H9 (cell line): ENCODE measurements at regions not wholly inside any gene's neighbourhood (a gene's known extent, or its start where the extent isn't known, plus 50 kb on each side); places are given as distances from the start of the nearest gene placed in this dataset.

Source experiments
- DNase-seq: peaks from one replicate; pipeline ENCODE4 v3.0.0-alpha.2; 2017
- H2AFZ ChIP-seq: one replicate; pipeline ENCODE4 v1.6.1; 2013; ENCODE audit warnings: mild to moderate bottlenecking, low read length, control low read depth, moderate library complexity
- H2AK5ac ChIP-seq: 2 replicates; pipeline ENCODE4 v1.6.1; 2013; ENCODE audit warnings: low read length, control low read depth, mixed read lengths; ENCODE audit not compliant: insufficient read length
- H2BK120ac ChIP-seq: one replicate; pipeline ENCODE4 v1.6.1; 2013; ENCODE audit warnings: low read depth, mild to moderate bottlenecking, low read length, control low read depth, inconsistent platforms; ENCODE audit not compliant: poor library complexity, severe bottlenecking
- H2BK12ac ChIP-seq: 2 replicates; pipeline ENCODE4 v1.6.1; 2013; ENCODE audit warnings: low read length, control low read depth, mixed read lengths, low read depth; ENCODE audit not compliant: insufficient read length
- H2BK15ac ChIP-seq: 2 replicates; pipeline ENCODE4 v1.6.1; 2013; ENCODE audit warnings: low read depth, low read length, control low read depth
- H2BK20ac ChIP-seq: one replicate; pipeline ENCODE4 v1.6.1; 2013; ENCODE audit warnings: low read depth, mild to moderate bottlenecking, low read length, control low read depth, inconsistent platforms; ENCODE audit not compliant: poor library complexity, severe bottlenecking
- H2BK5ac ChIP-seq: 2 replicates; pipeline ENCODE4 v1.6.1; 2013; ENCODE audit warnings: low read length, control low read depth, mixed read lengths; ENCODE audit not compliant: insufficient read length
- H3K14ac ChIP-seq: 2 replicates; pipeline ENCODE4 v1.6.1; 2013; ENCODE audit warnings: low read length, control low read depth; ENCODE audit not compliant: insufficient read depth
- H3K18ac ChIP-seq: 2 replicates; pipeline ENCODE4 v1.6.1; 2013; ENCODE audit warnings: low read depth, mild to moderate bottlenecking, mixed read lengths, low read length, control low read depth; ENCODE audit not compliant: insufficient read length
- H3K23ac ChIP-seq: 2 replicates; pipeline ENCODE4 v1.6.1; 2013; ENCODE audit warnings: low read length, control low read depth, mixed read lengths, low read depth; ENCODE audit not compliant: insufficient read length
- H3K23me2 ChIP-seq: 2 replicates; pipeline ENCODE4 v1.6.1; 2013; ENCODE audit warnings: low read depth, mild to moderate bottlenecking, mixed read lengths, low read length, control low read depth; ENCODE audit not compliant: insufficient read length, poor library complexity, severe bottlenecking
- H3K27ac ChIP-seq: 2 replicates; pipeline ENCODE4 v1.5.1; 2013; ENCODE audit warnings: low read length, control low read depth, mixed read lengths, low read depth; ENCODE audit not compliant: insufficient read length
- H3K27me3 ChIP-seq: 2 replicates; pipeline ENCODE4 v1.6.1; 2013; ENCODE audit warnings: low read length, control low read depth, inconsistent platforms; ENCODE audit not compliant: insufficient read depth
- H3K4ac ChIP-seq: 2 replicates; pipeline ENCODE4 v1.6.1; 2013; ENCODE audit warnings: low read depth, mild to moderate bottlenecking, control low read depth, inconsistent platforms, low read length, moderate library complexity
- H3K4me1 ChIP-seq: 2 replicates; pipeline ENCODE4 v1.6.1; 2013; ENCODE audit warnings: low read length, control low read depth, inconsistent platforms; ENCODE audit not compliant: insufficient read depth
- H3K4me2 ChIP-seq: 2 replicates; pipeline ENCODE4 v1.6.1; 2013; ENCODE audit warnings: low read length, control low read depth, mixed read lengths; ENCODE audit not compliant: insufficient read length, insufficient read depth
- H3K56ac ChIP-seq: 2 replicates; pipeline ENCODE4 v1.6.1; 2013; ENCODE audit warnings: low read depth, mild to moderate bottlenecking, mixed read lengths, low read length, control low read depth; ENCODE audit not compliant: insufficient read length
- H3K79me1 ChIP-seq: 2 replicates; pipeline ENCODE4 v1.6.1; 2013; ENCODE audit warnings: low read depth, mild to moderate bottlenecking, moderate library complexity, low read length, control low read depth, inconsistent platforms; ENCODE audit not compliant: insufficient read depth, poor library complexity, severe bottlenecking
- H3K79me2 ChIP-seq: 2 replicates; pipeline ENCODE4 v1.6.1; 2013; ENCODE audit warnings: low read length, control low read depth, inconsistent platforms; ENCODE audit not compliant: insufficient read depth
- H3K9ac ChIP-seq: 2 replicates; pipeline ENCODE4 v1.6.1; 2013; ENCODE audit warnings: low read length, control low read depth, mixed read lengths; ENCODE audit not compliant: insufficient read length; ENCODE audit errors: extremely low read depth
- H3K9me3 ChIP-seq: one replicate; pipeline ENCODE4 v1.6.1; 2013; ENCODE audit warnings: low read depth, low read length, inconsistent platforms; ENCODE audit not compliant: control insufficient read depth
- H3T11ph ChIP-seq: one replicate; pipeline ENCODE4 v1.6.1; 2013; ENCODE audit warnings: mild to moderate bottlenecking, low read length, control low read depth, inconsistent platforms
- H4K20me1 ChIP-seq: one replicate; pipeline ENCODE4 v1.6.1; 2013; ENCODE audit not compliant: control insufficient read depth, insufficient read length, insufficient read depth
- H4K5ac ChIP-seq: 2 replicates; pipeline ENCODE4 v1.6.1; 2013; ENCODE audit warnings: low read depth, mild to moderate bottlenecking, mixed read lengths, low read length, control low read depth; ENCODE audit not compliant: insufficient read length
- H4K8ac ChIP-seq: replicated peaks from 2 replicates; pipeline ENCODE4 v1.6.1; 2013; ENCODE audit warnings: low read length, control low read depth, mixed read lengths, low read depth; ENCODE audit not compliant: insufficient read length
- H4K91ac ChIP-seq: 2 replicates; pipeline ENCODE4 v1.6.1; 2013; ENCODE audit warnings: low read depth, mild to moderate bottlenecking, moderate library complexity, mixed read lengths, low read length, control low read depth; ENCODE audit not compliant: insufficient read length
- H3K27ac Mint-ChIP-seq, 3 experiments: 2 replicates in 2 of 3; 3 replicates in 1 of 3; pipeline ENCODE4 v1.8.0; 2020 to 2021; ENCODE audit warnings: mixed read lengths in 3 of 3, mild to moderate bottlenecking in 1 of 3, moderate library complexity in 1 of 3
- H3K27me3 Mint-ChIP-seq: 2 replicates; pipeline ENCODE4 v1.8.0; 2021; ENCODE audit warnings: low read depth, mild to moderate bottlenecking, moderate library complexity, mixed read lengths
- H3K36me3 Mint-ChIP-seq, 3 experiments: 2 replicates in 2 of 3; 3 replicates in 1 of 3; pipeline ENCODE4 v1.8.0; 2020 to 2021; ENCODE audit warnings: low read depth in 3 of 3, mixed read lengths in 3 of 3; ENCODE audit not compliant: insufficient read depth in 1 of 3
- H3K4me1 Mint-ChIP-seq, 2 experiments: 2 replicates each; pipeline ENCODE4 v1.8.0; 2020; ENCODE audit warnings: mixed read lengths in 2 of 2
- H3K4me3 Mint-ChIP-seq, 2 experiments: 2 replicates in 1 of 2; 3 replicates in 1 of 2; pipeline ENCODE4 v1.8.0; 2020 to 2021; ENCODE audit warnings: mild to moderate bottlenecking in 2 of 2, mixed read lengths in 2 of 2, moderate library complexity in 1 of 2
- H3K9me3 Mint-ChIP-seq, 2 experiments: 2 replicates in 1 of 2; 3 replicates in 1 of 2; pipeline ENCODE4 v1.8.0; 2020; ENCODE audit warnings: mild to moderate bottlenecking in 2 of 2, mixed read lengths in 2 of 2, moderate library complexity in 1 of 2
- CTCF ChIP-seq: fragments of 200-600 bp; sonication (generic); conservative IDR thresholded peaks from 3 replicates; pipeline ENCODE4 v1.8.0; 2021; ENCODE audit warnings: antibody characterized with exemption, mild to moderate bottlenecking
- WGBS: extraction: QIAGEN DNeasy Blood & Tissue Kit; methylation state at CpG from one replicate; pipeline ENCODE4 v1.1.7; 2013; ENCODE audit warnings: missing lambda C conversion rate, low lambda C conversion rate, mixed read lengths; ENCODE audit not compliant: insufficient read length; ENCODE audit errors: extremely low coverage; 5-methylcytosine and 5-hydroxymethylcytosine counted together

- peaks cover 7 to 8% of the 10 kb centered on the region in 2 experiments; a peak in 3 of 4 replicates for H3K4me1 Mint-ChIP-seq
Observed at GRCh38 chrX:125520029-125520428, 200.4 kb downstream of the TEX13C start.

More at GRCh38 chrX:125520029-125520428, 200.4 kb downstream of the TEX13C start:
- no peaks in the 10 kb centered on the region for H3K27me3 ChIP-seq
- WGBS: no CpG with 5 or more reads among the region's 1 CpG
- peaks cover 0 to 2% of the 10 kb centered on the region in 2 experiments; a peak in 2 of 5 replicates for H3K9me3 Mint-ChIP-seq
- H3K9ac ChIP-seq: no peak overlapping the region
- H3K23ac ChIP-seq: no peak overlapping the region
- no peak overlapping the region for H2AK5ac ChIP-seq
- H3K27ac Mint-ChIP-seq: no peak overlapping the region
- H3T11ph ChIP-seq: no peak overlapping the region
- H3K56ac ChIP-seq: no peak overlapping the region
- no peaks in the 10 kb centered on the region for H3K27me3 Mint-ChIP-seq
- H2AFZ ChIP-seq: no peak overlapping the region
- H4K8ac ChIP-seq: no peak overlapping the region
- no peaks in the 10 kb centered on the region for H3K79me2 ChIP-seq
- no peak overlapping the region for H2BK120ac ChIP-seq
- no peaks in the 10 kb centered on the region for H3K9me3 ChIP-seq
- H3K79me1 ChIP-seq: no peaks in the 10 kb centered on the region
- H2BK12ac ChIP-seq: no peak overlapping the region
- H3K14ac ChIP-seq: no peak overlapping the region
- H2BK15ac ChIP-seq: no peak overlapping the region
- H3K4me2 ChIP-seq: no peak overlapping the region
- no peaks in the 10 kb centered on the region for H4K20me1 ChIP-seq
- H2BK5ac ChIP-seq: no peak overlapping the region
- DNase-seq: no peak
- H3K36me3 Mint-ChIP-seq: peaks cover 0 to 1% (median 0%) of the 10 kb centered on the region in 3 experiments; a peak in 1 of 7 replicates
- H3K23me2 ChIP-seq: no peaks in the 10 kb centered on the region
- H3K4ac ChIP-seq: no peak overlapping the region
- no peak overlapping the region for H4K91ac ChIP-seq
- no peak overlapping the region for H4K5ac ChIP-seq
- H2BK20ac ChIP-seq: no peak overlapping the region
- TF ChIP-seq CTCF: no peak
- no peak overlapping the region for H3K4me3 Mint-ChIP-seq
- no peak overlapping the region for H3K18ac ChIP-seq
- no peaks in the 10 kb centered on the region; the same call in 1 of the 2 replicates for H3K4me1 ChIP-seq
- H3K27ac ChIP-seq: no peak overlapping the region
